ENCODE measurements at regions not wholly inside any gene's neighbourhood (a gene's known extent, or its start where the extent isn't known, plus 50 kb on each side); places are given as distances from the start of the nearest gene placed in this dataset.
"Not testable (repeated sequence)": the region's sequence is repeated elsewhere in the genome, so short reads cannot be mapped to it uniquely, and the experiment has no call there.

- no peak for DNase-seq
Observed at GRCh38 chr14:85159726-85160125, 370.2 kb upstream of the FLRT2 start.

GRCh38 chr14:85165094-85165493 lies 364.9 kb upstream of the FLRT2 start:
- DNase-seq, result no peak

- no peak for DNase-seq
Observed at GRCh38 chr14:85169381-85169780, 360.6 kb upstream of the FLRT2 start.

DNA sequence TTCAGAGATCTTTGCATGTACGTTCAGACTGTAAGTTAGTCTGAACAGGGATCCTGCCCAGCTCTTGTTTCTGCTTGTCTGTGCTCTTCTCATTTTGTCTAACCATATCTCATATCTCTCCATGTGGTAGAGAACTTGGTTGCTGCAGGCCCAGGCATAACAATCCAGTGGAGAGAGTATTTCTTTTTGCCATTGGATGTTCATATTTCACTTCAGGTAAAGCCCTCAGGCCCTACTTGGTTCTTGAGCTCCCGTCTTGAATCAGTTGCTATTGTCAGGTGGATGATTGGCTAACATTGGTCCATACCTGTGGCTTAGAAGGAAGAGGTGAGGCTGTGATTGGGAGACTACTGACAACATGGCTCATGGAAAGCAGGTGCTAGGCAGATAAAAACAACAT lies 357.7 kb upstream of the FLRT2 start:
- DNase-seq, result no peak

DNA sequence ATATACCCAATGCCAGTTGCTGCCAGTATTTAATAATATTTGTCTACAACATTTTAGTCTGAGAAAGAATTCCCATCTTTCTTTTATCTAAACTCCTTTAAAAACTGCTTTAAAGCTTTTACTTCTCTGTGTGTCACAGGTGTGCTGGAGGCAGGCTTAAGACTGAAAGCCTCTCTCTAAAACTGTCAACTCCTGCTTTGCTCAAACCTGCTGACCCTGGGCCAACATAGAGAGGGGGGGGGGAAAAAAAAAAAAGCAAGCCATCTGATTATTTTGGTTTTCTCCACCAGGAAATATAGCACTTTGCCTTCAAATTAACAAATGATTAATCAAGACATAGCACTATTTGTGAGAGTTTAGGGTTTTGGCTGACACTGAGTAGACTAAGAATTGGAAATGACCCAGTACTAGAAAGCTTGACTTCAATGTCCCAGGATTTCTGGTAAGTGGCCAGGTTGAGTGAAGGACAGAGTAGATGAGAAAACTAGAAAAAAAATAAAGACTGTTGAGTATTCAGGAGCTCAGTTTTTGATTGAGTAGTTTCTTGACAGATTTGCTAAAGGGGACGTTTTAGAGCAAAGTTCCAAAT lies 357.0 kb upstream of the FLRT2 start:
- no peak for DNase-seq

DNA sequence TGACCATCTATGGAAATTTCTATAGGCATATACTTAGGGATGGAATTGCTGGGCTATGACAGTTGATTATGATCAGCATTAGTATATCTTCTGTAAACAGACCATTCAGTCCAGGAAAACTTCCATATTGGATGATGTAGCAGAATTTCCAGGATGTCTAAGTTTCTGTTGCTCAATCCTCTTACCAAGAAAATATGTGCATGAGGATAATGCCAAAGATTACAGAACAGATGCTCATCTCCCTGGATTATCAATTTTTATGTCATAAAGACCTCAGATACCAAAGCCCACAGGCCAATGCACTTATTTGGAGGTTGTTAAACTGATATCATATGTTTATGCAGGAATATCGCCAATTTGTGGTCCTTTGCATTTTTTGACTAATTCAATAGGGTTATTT lies 354.4 kb upstream of the FLRT2 start:
- DNase-seq, result no peak

- no peak for DNase-seq
Observed at GRCh38 chr14:85178864-85179263, 351.1 kb upstream of the FLRT2 start.

DNA sequence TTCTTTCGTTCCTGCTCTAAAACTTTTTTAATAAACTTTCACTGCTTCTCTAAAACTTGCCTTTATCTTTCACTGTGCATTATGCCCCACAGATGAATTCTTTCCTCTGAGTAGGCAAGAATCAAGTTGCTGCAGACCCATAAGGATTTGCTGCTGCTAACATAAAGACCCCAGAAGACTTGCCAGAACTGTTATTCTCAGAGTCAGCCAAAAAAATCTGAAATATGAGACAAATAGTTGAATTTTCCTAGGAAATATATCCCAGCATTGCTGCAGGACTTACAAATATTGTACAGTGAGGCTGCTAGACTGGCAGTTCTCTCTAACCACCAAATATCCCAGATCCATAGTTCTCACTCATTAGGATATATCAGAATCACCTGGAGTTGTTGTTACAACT lies 349.1 kb upstream of the FLRT2 start:
- DNase-seq, result no peak

DNA sequence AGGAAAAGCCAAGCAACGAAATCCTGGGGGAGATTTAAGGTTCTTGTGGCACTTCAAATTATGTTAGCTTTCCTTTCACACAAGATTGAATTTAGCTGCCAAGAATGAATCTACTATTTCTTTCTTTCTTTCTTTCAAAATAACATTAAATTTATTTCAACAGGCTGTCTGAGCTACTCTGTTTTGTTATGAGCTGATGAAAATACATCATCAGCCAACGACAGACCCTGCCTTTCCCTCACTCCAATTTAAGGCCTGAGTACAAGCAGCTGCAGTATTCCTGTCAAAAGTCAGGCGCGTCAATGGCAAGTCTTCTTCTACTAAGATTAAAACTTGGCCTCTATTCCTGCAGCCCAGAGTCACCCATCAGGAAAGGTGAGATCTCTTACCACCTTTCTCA lies 347.7 kb upstream of the FLRT2 start:
- no peak for DNase-seq

- no peak for DNase-seq
Observed at GRCh38 chr14:85186082-85186481, 343.9 kb upstream of the FLRT2 start.

- DNase-seq, result no peak
Observed at GRCh38 chr14:85187521-85187920, 342.4 kb upstream of the FLRT2 start.

GRCh38 chr14:85188836-85189235 lies 341.1 kb upstream of the FLRT2 start:
- DNase-seq, result no peak

DNA sequence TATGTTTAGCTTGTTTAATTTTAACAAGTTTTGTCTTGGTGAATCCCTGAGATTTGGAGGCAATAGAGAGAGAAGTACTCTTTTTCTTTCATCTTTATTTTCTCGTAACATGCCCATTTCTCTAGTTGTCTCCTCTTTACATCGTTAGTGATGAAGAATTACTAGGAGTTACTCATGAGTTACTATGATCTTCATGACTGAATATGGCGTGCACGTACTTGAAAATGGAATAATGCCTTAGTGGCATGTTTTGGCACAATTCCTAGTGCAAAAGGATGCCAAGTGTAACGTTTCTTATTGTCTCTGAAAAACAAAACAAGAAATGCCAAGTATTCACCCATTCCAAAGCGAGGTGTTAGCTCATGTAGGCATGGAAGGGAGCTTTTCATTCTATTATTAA lies 340.7 kb upstream of the FLRT2 start:
- DNase-seq, result not testable (repeated sequence)

GRCh38 chr14:85190251-85190650 lies 339.7 kb upstream of the FLRT2 start:
- no peak for DNase-seq

DNA sequence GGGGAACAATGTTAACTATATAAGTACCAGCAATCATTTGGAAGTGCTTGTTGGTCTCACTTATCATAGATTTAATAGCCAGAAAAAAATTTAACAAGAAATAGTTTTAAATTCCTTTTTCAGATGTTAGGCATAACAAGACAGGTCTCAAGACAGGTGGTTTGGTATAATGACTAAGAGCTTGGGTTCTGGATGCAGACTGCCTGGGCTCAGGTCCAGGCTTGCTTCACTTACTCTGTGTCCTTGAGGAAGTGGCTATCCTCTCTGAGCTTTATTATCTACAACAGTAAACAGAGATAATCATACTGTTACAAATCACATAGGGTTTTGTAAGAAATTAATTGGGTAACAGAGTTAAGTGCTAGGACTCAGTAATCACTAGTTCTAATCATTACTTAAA lies 338.0 kb upstream of the FLRT2 start:
- no peak for DNase-seq

DNA sequence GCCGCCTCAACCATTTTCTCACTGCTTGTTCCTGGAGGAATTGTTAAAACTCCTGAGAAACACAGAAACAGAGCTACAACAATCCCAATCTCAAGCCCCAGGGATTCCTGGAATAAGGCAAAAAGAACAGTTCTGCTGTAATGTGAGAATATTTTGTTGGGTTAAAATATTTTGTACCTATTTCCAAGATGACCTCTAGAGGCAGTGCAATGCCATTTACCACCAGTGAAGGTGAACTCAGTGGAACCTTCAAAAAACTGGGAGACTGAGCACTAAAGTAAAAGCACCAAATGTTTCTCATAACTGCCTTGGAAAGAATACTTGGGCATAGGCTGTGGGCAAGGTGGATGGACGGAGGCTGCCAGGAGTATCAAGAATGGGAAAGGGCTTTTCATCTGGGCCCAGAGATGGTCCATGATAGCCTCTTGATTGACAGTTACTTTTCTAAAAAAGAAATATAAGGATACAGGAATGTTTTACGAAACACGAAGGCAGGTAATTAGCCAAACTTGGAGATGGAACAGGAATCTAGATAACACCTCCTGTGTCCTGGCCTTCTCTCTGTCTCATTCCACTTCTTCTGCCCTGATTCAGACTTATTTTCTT lies 334.0 kb upstream of the FLRT2 start:
- DNase-seq, result no peak

DNA sequence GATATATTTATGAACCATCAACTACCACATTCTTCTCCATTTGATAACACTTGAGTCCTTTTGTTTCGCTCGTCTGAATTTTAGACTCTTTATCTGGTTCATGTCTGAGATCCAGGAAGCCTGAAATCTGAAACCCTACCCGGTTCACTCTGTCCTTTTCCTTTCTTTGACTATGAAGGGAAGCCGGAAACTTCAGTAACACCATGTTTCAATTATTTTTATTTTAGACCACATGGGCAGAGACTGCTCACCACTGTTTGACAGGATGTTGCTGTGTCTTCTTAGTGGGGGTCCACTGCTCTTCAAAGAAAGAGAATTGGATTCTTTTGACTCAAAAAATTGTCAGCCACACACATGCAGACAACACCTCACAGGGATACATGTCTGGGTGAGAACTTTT lies 331.9 kb upstream of the FLRT2 start:
- no peak for DNase-seq

DNA sequence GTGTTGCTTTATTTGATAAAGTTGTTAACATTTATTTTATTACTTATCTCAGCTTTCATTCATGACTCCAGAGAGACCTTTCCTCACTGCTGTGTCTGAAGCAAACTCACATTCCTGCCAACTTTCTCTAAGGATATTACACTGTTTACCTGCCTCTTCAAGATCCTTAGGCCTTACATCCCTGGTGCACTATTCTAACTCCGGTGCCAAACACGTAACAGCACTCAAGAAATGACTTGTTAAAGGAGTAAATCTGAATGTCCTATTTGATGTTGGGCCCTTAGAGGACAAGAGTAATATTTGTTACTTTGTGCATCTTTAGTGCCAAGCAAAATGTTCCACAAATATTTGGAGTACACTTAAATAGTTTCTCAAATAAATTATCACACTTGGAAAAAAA lies 324.1 kb upstream of the FLRT2 start:
- DNase-seq, result no peak

DNA sequence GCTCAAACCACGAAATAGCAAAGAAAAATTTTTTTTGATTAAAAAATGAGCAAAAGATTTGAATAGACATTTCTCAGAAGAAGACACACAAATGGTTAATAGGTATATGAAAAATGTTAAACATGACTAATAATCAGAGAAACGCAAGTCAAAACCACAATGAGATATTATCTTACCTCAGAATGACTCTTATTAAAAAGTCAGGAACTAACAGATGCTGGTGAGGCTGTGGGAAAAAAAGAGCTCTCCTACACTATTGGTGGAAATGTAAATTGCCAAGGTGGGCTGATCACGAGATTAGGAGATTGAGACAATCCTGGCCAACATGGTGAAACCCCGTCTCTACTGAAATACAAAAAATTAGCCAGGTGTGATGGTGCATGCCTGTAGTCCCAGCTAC lies 315.5 kb upstream of the FLRT2 start:
- no peak for DNase-seq

DNA sequence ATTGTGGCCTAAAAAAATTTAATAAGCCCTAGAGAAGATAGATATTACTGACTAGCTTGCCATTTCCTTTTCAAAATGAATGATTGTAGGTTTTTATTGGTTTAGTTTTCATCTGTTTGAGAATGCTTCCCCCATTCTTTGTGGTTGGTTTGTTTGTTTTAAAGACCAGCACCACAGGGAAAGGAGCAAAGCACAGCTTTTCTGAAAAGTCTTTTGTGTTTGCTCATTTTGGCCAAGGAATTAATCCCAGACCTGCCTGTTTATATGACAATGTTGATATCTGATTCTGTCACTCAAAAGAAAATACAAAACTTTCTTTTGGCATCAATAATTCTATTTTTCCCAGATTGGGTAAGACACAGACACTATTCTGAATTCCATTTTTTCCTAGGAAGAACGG lies 312.5 kb upstream of the FLRT2 start:
- no peak for DNase-seq

DNA sequence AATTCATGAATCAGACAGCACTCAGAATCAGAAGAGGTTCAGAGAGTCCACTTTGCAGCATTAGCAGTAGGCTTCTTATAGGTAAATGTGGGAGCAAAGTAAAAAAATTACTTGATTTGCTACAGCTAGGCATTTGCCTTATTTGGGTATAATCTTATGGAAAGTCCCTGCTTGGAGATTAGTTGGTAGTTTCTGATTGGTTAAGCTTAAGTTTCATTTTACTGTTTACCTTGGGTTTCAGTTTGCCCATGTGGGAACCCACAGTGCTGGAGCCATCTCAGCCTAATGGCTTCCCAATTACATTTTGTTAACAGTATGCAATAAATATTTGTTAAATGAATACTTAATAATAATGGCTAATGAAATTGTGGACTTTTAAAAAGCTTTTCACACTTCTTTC lies 311.0 kb upstream of the FLRT2 start:
- no peak for DNase-seq

DNA sequence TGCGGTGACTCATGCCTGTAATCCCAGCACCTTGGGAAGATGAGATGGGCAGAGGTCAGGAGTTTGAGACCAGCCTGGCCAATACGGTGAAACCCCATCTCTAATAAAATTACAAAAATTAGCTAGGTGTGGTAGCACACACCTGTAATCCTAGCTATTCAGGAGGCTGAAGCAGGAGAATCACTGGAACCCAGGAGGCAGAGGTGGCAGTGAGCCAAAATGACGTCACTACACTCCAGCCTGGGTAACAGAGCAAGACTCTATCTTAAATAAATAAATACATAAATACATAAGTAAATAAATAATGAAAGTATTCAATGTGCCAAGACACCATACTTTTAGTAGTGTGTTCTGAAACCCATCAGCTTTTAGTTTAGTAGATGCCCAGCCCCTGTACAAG lies 308.1 kb upstream of the FLRT2 start:
- DNase-seq, result no peak

- DNase-seq, result no peak
Observed at GRCh38 chr14:85222341-85222740, 307.6 kb upstream of the FLRT2 start.

- DNase-seq, result no peak
Observed at GRCh38 chr14:85223667-85224066, 306.3 kb upstream of the FLRT2 start.

GRCh38 chr14:85224241-85224640 lies 305.7 kb upstream of the FLRT2 start:
- DNase-seq, result no peak

GRCh38 chr14:85233756-85234155 lies 296.2 kb upstream of the FLRT2 start:
- DNase-seq, result no peak

Data from kidney glomerular epithelial cell (primary cell).